Skeletal muscle tissue (tissue), 3 donors: ENCODE measurements at regions not wholly inside any gene's neighbourhood (a gene's known extent, or its start where the extent isn't known, plus 50 kb on each side); places are given as distances from the start of the nearest gene placed in this dataset.

Experiments used
- H3K27ac ChIP-seq: one replicate; pipeline ENCODE4 v1.7.0; 2013; ENCODE audit warnings: mild to moderate bottlenecking, low read depth, low read length, inconsistent platforms
- H3K27me3 ChIP-seq, 3 donors: one replicate each; pipeline ENCODE4 v1.7.0; 2013; ENCODE audit warnings: low read length in 3 of 3; ENCODE audit not compliant: control insufficient read depth in 3 of 3, insufficient read depth in 3 of 3
- H3K36me3 ChIP-seq, 3 donors: one replicate each; pipeline ENCODE4 v1.7.0; 2013; ENCODE audit warnings: low read length in 3 of 3; ENCODE audit not compliant: control insufficient read depth in 3 of 3, insufficient read depth in 3 of 3
- H3K4me1 ChIP-seq, 3 donors: one replicate each; pipeline ENCODE4 v1.7.0; 2013; ENCODE audit warnings: low read length in 3 of 3, mild to moderate bottlenecking in 3 of 3; ENCODE audit not compliant: control insufficient read depth in 3 of 3, insufficient read depth in 3 of 3
- H3K4me3 ChIP-seq, 3 donors: one replicate each; pipeline ENCODE4 v1.7.0; 2013; ENCODE audit warnings: low read length in 3 of 3
- H3K9ac ChIP-seq, 3 donors: one replicate each; pipeline ENCODE4 v1.7.0; 2013; ENCODE audit warnings: low read length in 3 of 3, mild to moderate bottlenecking in 3 of 3, moderate library complexity in 2 of 3, low read depth in 1 of 3
- H3K9me3 ChIP-seq, 3 donors: one replicate each; pipeline ENCODE4 v1.7.0; 2013; ENCODE audit warnings: low read length in 3 of 3; ENCODE audit not compliant: control insufficient read depth in 3 of 3
- donor health status: Osteomylitis.

DNA sequence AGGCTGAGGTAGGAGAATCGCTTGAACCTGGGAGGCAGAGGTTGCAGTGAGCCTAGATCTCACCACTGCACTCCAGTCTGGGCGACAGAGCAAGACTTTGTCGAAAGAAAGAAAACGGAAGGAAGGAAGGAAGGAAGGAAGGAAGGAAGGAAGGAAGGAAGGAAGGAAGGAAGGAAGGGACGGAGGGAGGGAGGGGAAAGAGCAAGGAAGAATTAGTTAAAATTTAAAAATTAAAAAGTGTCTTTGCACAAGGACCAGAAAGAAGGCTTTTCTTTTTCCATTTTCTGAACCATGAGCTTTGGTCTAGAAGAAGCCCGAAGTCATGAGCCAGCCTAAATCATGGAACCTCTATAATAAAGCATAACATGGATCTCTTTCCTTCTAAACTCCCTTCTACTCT lies 138.2 kb upstream of the DNAJC10 start:
- no peaks in the 10 kb centered on the region for H3K4me1 ChIP-seq
- no peaks in the 10 kb centered on the region for H3K9me3 ChIP-seq
- no peak overlapping the region for H3K4me3 ChIP-seq
- no peak overlapping the region for H3K27ac ChIP-seq
- no peaks in the 10 kb centered on the region for H3K27me3 ChIP-seq
- no peaks in the 10 kb centered on the region for H3K36me3 ChIP-seq
- H3K9ac ChIP-seq, result no peak overlapping the region

DNA sequence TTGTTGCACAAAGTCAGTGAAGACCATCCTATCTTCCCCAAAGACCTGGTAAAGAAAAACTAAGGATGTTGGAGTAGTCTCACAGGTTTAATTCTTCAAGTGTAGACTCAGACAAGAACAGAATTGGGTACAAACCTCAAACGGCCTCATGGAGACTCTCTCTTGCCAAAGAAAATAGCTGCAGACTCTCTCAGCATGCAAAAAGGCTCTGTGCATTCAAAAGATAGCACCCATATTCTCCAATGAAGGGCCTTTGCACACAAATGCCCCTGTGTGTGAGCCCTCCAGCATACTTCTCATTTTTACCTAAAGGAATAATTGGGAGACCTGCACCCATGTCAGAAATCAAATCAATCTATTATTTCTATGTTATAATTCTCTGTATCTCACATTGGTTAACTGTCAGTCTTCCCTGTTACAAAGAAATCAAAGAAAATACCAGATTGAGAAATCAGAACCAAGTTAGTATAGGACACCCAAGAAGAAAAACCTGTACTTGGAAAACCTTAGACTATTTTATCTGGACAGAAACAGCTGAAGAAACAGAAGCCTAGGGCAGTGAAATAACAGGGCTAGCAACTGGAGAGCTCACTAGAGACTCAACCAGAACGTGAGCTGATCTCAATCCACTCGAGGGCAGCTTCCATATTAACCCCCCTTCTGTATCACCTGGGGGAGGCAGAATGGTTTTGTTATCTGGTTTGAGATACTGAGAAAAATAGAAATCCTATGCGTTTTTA lies 134.7 kb upstream of the DNAJC10 start:
- H3K9me3 ChIP-seq, result no peaks in the 10 kb centered on the region
- H3K9ac ChIP-seq, result no peak overlapping the region
- H3K27ac ChIP-seq, result no peak overlapping the region
- H3K27me3 ChIP-seq, result no peaks in the 10 kb centered on the region
- no peaks in the 10 kb centered on the region for H3K4me1 ChIP-seq
- H3K4me3 ChIP-seq, result no peak overlapping the region
- no peaks in the 10 kb centered on the region for H3K36me3 ChIP-seq

DNA sequence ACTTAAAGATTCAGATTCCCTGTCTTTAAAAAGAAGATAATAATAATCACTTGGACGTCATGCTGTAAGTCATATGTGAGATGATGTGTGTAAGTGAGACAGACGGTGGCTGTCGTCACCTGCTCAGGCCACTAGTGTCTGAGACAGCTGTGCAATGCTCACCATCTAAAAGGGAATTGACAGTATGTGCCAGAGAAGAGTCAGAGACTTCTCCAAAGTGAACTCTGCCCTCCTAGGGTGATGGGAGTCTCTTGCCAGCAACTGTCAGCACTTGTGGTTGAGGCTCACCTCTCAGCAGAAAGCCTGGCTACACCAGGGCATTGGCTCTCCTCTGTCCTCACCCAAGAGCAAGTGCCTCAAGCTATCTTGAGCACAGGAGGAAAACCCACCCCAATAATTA lies 131.6 kb upstream of the DNAJC10 start:
- no peaks in the 10 kb centered on the region for H3K9me3 ChIP-seq
- no peaks in the 10 kb centered on the region for H3K4me1 ChIP-seq
- no peaks in the 10 kb centered on the region for H3K36me3 ChIP-seq
- no peak overlapping the region for H3K9ac ChIP-seq
- H3K4me3 ChIP-seq, result no peak overlapping the region
- no peaks in the 10 kb centered on the region for H3K27me3 ChIP-seq
- H3K27ac ChIP-seq, result no peak overlapping the region

DNA sequence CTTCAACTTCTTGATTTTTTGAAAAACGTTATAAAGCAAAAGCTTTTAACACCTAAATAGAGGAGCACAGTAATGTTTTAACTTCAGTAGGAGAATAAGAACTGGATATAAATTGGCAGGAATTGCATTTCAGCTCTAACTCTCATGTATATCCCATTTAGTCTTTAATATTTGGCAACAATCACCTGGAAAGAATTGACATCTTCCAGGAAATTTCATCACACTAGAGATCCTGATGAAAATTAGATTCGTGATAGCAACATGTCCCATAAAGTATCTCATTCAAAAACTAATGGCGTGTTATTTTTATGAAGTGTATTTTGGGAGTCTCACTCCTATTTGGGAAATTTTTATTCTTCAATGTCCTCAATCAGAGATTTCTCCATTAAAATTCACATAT lies 131.1 kb upstream of the DNAJC10 start:
- Histone ChIP-seq H3K4me3 (no peak overlapping the region), H3K4me1 (no peaks in the 10 kb centered on the region), H3K36me3 (no peaks in the 10 kb centered on the region), H3K27me3 (no peaks in the 10 kb centered on the region), H3K9me3 (no peaks in the 10 kb centered on the region), H3K27ac (no peak overlapping the region), H3K9ac (no peak overlapping the region)

DNA sequence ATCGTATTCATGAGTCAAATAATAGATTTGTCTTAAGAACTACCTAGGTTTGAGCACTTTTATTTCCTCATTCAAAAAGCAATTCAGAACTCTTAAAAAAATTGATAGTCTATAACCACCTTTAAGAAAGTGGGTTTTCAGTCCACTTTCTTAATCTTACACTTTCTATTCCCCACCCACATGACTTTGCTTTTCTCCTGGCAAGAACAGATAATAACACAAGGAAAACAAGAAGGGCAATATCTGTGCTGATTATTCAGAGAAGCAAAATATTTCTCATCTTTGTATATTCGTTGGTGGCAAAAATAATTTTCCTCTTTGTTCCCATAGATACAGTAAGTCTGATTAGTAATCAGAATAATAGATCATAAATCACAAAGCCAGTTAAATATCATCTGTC lies 130.6 kb upstream of the DNAJC10 start:
- no peaks in the 10 kb centered on the region for H3K9me3 ChIP-seq
- H3K4me3 ChIP-seq, result no peak overlapping the region
- H3K9ac ChIP-seq, result no peak overlapping the region
- H3K27me3 ChIP-seq, result no peaks in the 10 kb centered on the region
- H3K27ac ChIP-seq, result no peak overlapping the region
- H3K4me1 ChIP-seq, result no peaks in the 10 kb centered on the region
- H3K36me3 ChIP-seq, result no peaks in the 10 kb centered on the region

DNA sequence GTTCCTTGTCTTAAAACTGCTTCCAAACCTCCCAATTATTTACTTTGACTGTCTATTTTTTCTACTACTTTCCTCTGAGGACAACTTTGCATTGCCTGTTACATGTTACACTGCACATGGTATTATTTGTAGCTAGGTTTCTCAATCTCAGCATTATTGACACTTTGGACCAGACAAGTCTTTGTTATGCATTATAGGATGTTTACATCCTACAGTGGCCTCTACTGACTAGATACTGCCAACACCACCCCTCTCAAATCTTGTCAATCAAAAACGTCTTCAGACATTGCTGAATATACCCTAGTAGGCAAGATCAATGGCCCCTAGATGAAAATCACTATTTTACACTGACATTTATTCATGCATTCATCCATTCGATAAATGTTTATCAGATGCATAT lies 129.6 kb upstream of the DNAJC10 start:
- no peak overlapping the region for H3K4me3 ChIP-seq
- H3K9ac ChIP-seq, result no peak overlapping the region
- no peaks in the 10 kb centered on the region for H3K27me3 ChIP-seq
- H3K27ac ChIP-seq, result no peak overlapping the region
- H3K36me3 ChIP-seq, result no peaks in the 10 kb centered on the region
- H3K4me1 ChIP-seq, result no peaks in the 10 kb centered on the region
- H3K9me3 ChIP-seq, result no peaks in the 10 kb centered on the region

DNA sequence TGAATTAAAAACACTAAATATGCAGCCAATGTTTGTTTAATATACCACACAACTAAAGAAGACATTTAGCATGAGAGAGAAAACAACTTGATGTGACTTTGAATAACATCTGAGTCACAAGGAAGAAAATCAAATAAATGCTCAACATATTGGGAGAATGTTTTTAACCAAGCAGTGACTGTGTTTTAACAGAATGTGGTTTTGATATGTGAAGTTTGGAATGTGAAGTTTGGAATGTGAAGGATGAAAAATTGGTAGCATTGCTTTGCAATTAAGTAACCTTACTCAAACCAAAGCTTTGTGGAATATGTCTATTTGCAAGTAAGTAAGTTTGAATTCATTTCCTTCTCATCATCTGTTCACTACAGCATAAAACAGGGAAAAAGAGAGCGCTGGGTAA lies 128.2 kb upstream of the DNAJC10 start:
- no peak overlapping the region for H3K27ac ChIP-seq
- H3K9me3 ChIP-seq, result no peaks in the 10 kb centered on the region
- H3K4me3 ChIP-seq, result no peak overlapping the region
- H3K27me3 ChIP-seq, result no peaks in the 10 kb centered on the region
- no peak overlapping the region for H3K9ac ChIP-seq
- H3K4me1 ChIP-seq, result no peaks in the 10 kb centered on the region
- no peaks in the 10 kb centered on the region for H3K36me3 ChIP-seq

DNA sequence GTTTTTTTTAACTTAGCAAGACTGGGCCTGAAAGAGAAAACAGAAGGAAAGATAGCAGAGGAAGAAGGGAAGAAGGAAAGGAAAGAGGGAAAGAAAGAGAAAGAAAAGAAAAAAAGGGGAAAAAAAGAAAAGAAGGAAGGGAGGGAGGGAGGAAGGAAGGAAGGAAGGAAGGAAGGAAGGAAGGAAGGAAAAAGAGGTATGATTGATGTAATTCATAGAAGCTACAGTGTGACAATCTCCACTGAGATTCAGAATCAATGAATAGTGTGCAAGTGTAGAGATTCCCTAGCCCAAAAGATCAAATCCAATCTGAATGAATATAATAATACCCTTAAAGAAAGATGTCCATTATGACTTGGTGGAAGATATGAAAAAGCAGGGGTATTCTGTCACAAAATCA lies 126.9 kb upstream of the DNAJC10 start:
- no peaks in the 10 kb centered on the region for H3K36me3 ChIP-seq
- H3K9me3 ChIP-seq, result no peaks in the 10 kb centered on the region
- H3K4me1 ChIP-seq, result no peaks in the 10 kb centered on the region
- H3K27me3 ChIP-seq, result no peaks in the 10 kb centered on the region
- H3K27ac ChIP-seq, result no peak overlapping the region
- no peak overlapping the region for H3K9ac ChIP-seq
- H3K4me3 ChIP-seq, result no peak overlapping the region

DNA sequence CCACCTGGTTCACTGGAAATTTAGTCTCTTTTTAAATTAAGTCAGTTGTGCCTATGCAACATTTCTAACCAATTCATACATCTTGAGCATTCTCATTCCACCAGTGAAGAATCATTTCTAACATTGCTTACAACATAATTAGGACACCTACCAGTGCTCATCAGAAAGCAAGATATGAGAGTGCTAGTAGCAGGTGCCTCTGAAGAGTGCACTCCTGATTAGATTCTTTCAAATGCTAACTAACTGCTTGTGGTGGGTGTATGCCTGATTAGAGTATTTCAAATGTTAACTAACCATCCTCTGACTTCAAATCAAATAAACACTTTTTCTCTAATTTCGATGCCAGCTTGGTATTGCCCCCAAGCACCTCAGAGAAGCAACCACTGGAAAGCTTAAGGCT lies 124.3 kb upstream of the DNAJC10 start:
- no peaks in the 10 kb centered on the region for H3K4me1 ChIP-seq
- no peaks in the 10 kb centered on the region for H3K36me3 ChIP-seq
- H3K27me3 ChIP-seq, result no peaks in the 10 kb centered on the region
- no peaks in the 10 kb centered on the region for H3K9me3 ChIP-seq
- H3K27ac ChIP-seq, result no peak overlapping the region
- H3K9ac ChIP-seq, result no peak overlapping the region
- H3K4me3 ChIP-seq, result no peak overlapping the region

DNA sequence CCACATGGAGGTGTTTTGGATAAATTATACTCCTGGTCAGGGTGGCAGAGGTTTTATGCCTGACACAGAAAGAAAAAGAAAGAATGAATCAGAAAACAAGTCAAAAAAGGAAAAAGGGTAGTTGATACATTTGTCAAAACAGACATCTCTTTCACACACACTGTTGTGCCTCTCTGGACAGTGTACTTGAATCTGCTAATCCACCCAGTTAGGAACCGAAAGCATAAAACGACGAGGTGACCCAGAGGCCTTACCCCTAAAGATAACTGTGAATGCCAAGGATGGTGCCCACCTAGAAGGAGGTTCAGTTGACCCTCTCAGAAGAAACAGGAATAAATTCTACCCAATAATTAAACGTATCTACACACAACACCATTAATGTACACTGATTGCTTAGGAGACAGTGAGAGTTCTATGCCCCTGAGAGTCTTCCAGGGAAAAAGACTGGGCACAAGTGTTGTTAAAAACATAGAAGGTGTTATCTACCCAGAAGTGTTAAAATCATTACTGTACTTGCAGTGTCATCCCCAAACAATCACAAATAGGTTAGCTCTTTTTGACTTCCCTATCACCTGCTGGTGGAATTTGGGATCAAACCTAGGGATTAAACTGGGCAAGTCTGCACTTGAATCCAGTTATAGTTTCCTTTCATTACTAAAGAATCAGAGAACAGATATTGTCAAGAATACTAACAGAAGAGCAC lies 123.2 kb upstream of the DNAJC10 start:
- no peak overlapping the region for H3K9ac ChIP-seq
- H3K4me1 ChIP-seq, result no peaks in the 10 kb centered on the region
- no peaks in the 10 kb centered on the region for H3K36me3 ChIP-seq
- no peaks in the 10 kb centered on the region for H3K9me3 ChIP-seq
- no peaks in the 10 kb centered on the region for H3K27me3 ChIP-seq
- no peak overlapping the region for H3K4me3 ChIP-seq
- no peak overlapping the region for H3K27ac ChIP-seq
